MM.1S (cell line): ENCODE measurements at regions not wholly inside any gene's neighbourhood (a gene's known extent, or its start where the extent isn't known, plus 50 kb on each side); places are given as distances from the start of the nearest gene placed in this dataset.

Source experiments
- DNase-seq: peaks from one replicate; pipeline ENCODE4 v3.0.0-alpha.2; 2015
- H2AFZ ChIP-seq: fragments of 300-600 bp; sonication (generic); 2 replicates; pipeline ENCODE4 v1.6.0; 2016; ENCODE audit warnings: antibody characterized with exemption, low read length
- H3F3A ChIP-seq: fragments of 300-600 bp; sonication (generic); 2 replicates; pipeline ENCODE4 v1.6.1; 2016; ENCODE audit warnings: mild to moderate bottlenecking, antibody characterized with exemption, low read length, moderate library complexity, mixed read lengths; ENCODE audit not compliant: insufficient read depth
- H3K27ac ChIP-seq: fragments of 300-600 bp; sonication (generic); 2 replicates; pipeline ENCODE4 v1.5.1; 2016; ENCODE audit warnings: mild to moderate bottlenecking, low read length
- H3K27me3 ChIP-seq: fragments of 300-600 bp; sonication (generic); replicated peaks from 2 replicates; pipeline ENCODE4 v1.6.0; 2016; ENCODE audit warnings: low read length; ENCODE audit not compliant: insufficient read depth
- H3K36me3 ChIP-seq: fragments of 300-600 bp; sonication (generic); replicated peaks from 2 replicates; pipeline ENCODE4 v1.6.1; 2016; ENCODE audit warnings: mild to moderate bottlenecking, low read length, mixed read lengths; ENCODE audit not compliant: insufficient read depth
- H3K4me1 ChIP-seq: fragments of 300-600 bp; sonication (generic); 2 replicates; pipeline ENCODE4 v1.6.1; 2016; ENCODE audit warnings: low read length, mixed read lengths
- H3K4me2 ChIP-seq: fragments of 300-600 bp; sonication (generic); 2 replicates; pipeline ENCODE4 v1.6.0; 2016; ENCODE audit warnings: low read depth, low read length
- H3K4me3 ChIP-seq: fragments of 300-600 bp; sonication (generic); 2 replicates; pipeline ENCODE4 v1.5.1; 2016; ENCODE audit warnings: low read length, mixed read lengths
- H3K79me2 ChIP-seq: fragments of 300-600 bp; sonication (generic); 2 replicates; pipeline ENCODE4 v1.6.1; 2016; ENCODE audit warnings: mixed run types, low read length, mixed read lengths
- H3K9ac ChIP-seq: fragments of 300-600 bp; sonication (generic); 2 replicates; pipeline ENCODE4 v1.6.1; 2016; ENCODE audit warnings: low read length, mixed read lengths
- H3K9me2 ChIP-seq: fragments of 300-600 bp; sonication (generic); replicated peaks from 2 replicates; pipeline ENCODE4 v1.6.1; 2016; ENCODE audit warnings: mild to moderate bottlenecking, low read length, mixed read lengths; ENCODE audit not compliant: insufficient read depth
- H3K9me3 ChIP-seq: fragments of 300-600 bp; sonication (generic); replicated peaks from 2 replicates; pipeline ENCODE4 v1.6.1; 2016; ENCODE audit warnings: mild to moderate bottlenecking, low read length, mixed read lengths; ENCODE audit not compliant: insufficient read depth
- H4K20me1 ChIP-seq: fragments of 300-600 bp; sonication (generic); 2 replicates; pipeline ENCODE4 v1.6.1; 2016; ENCODE audit warnings: mild to moderate bottlenecking, low read length, moderate library complexity, mixed read lengths; ENCODE audit not compliant: insufficient read depth
- CTCF ChIP-seq: fragments of 300-600 bp; sonication (generic); IDR thresholded peaks from 2 replicates; pipeline ENCODE4 v1.5.1; 2016; ENCODE audit warnings: antibody characterized with exemption, low read length, mixed read lengths
- EZH2 ChIP-seq: fragments of 300-600 bp; sonication (generic); optimal IDR thresholded peaks from 2 replicates; pipeline ENCODE3; 2017; ENCODE audit warnings: low read depth, mild to moderate bottlenecking, antibody characterized with exemption, low read length, mixed read lengths
- EZH2phosphoT487 ChIP-seq: fragments of 300-600 bp; sonication (generic); IDR thresholded peaks from 2 replicates; pipeline ENCODE4 v1.6.1; 2018; ENCODE audit warnings: antibody characterized with exemption, low read length

GRCh38 chr5:169503886-169504285 lies 79.7 kb upstream of the SPDL1 start:
- no peaks in the 10 kb centered on the region for H3K4me1 ChIP-seq

GRCh38 chr5:169499990-169500505 lies 83.5 kb upstream of the SPDL1 start:
- H2AFZ ChIP-seq = no peak overlapping the region
- no peaks in the 10 kb centered on the region for H4K20me1 ChIP-seq
- H3K4me2 ChIP-seq = no peak overlapping the region
- TF ChIP-seq CTCF = no peak
- no peak for TF ChIP-seq EZH2
- TF ChIP-seq EZH2phosphoT487 = no peak
- H3F3A ChIP-seq = no peaks in the 10 kb centered on the region
- no peaks in the 10 kb centered on the region for H3K9me3 ChIP-seq
- H3K27ac ChIP-seq = no peak overlapping the region
- no peaks in the 10 kb centered on the region for H3K27me3 ChIP-seq
- H3K36me3 ChIP-seq = no peaks in the 10 kb centered on the region
- no peak for DNase-seq
- H3K9ac ChIP-seq = no peak overlapping the region
- no peaks in the 10 kb centered on the region for H3K9me2 ChIP-seq
- no peak overlapping the region for H3K4me3 ChIP-seq
- no peaks in the 10 kb centered on the region for H3K4me1 ChIP-seq
- H3K79me2 ChIP-seq = no peaks in the 10 kb centered on the region

More at GRCh38 chr5:169503886-169504285, 79.7 kb upstream of the SPDL1 start:
- Histone ChIP-seq H3K27ac (no peak overlapping the region), H3K9me2 (no peaks in the 10 kb centered on the region), H3K27me3 (no peaks in the 10 kb centered on the region), H3K36me3 (no peaks in the 10 kb centered on the region), H4K20me1 (no peaks in the 10 kb centered on the region), H3K79me2 (no peaks in the 10 kb centered on the region), H3K9ac (no peak overlapping the region), H3K4me3 (no peak overlapping the region), H3K4me2 (no peak overlapping the region), H3F3A (no peaks in the 10 kb centered on the region), H2AFZ (no peak overlapping the region), H3K9me3 (no peaks in the 10 kb centered on the region)
- TF ChIP-seq EZH2phosphoT487 (no peak), EZH2 (no peak), CTCF (no peak)
- no peak for DNase-seq

DNA sequence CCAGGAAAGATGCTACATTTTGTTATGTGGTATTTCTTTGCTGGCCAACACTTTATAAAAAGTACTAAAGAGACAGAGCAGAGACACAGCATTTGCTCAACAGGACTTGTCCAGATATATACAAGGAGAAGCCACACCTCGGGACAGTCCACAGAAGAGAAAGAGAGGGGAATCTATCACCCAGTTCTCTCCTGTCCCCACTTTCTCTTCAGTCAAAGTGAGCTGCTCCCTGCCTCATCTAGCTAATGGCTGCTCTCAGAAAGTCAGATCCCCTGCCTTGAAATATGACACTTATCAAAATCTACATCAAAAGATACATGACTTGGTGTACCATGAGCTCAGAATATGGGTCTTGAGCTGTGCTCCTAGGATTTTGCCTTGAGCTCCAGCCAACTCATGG lies 86.7 kb upstream of the SPDL1 start:
- Histone ChIP-seq H3F3A (no peaks in the 10 kb centered on the region), H3K27ac (no peak overlapping the region), H2AFZ (no peak overlapping the region), H4K20me1 (no peaks in the 10 kb centered on the region), H3K4me1 (no peaks in the 10 kb centered on the region), H3K27me3 (no peaks in the 10 kb centered on the region), H3K9me2 (no peaks in the 10 kb centered on the region), H3K4me2 (no peak overlapping the region), H3K4me3 (no peak overlapping the region), H3K36me3 (no peaks in the 10 kb centered on the region), H3K9me3 (no peaks in the 10 kb centered on the region), H3K9ac (no peak overlapping the region), H3K79me2 (no peaks in the 10 kb centered on the region)
- TF ChIP-seq EZH2 (no peak), EZH2phosphoT487 (no peak), CTCF (no peak)
- no peak for DNase-seq
